PC-9 (cell line): ENCODE measurements at regions not wholly inside any gene's neighbourhood (a gene's known extent, or its start where the extent isn't known, plus 50 kb on each side); places are given as distances from the start of the nearest gene placed in this dataset.

Experiments used
- BruUV-seq: library from RNA; stranded (reverse); fragments of 400-500 nt; replicated peaks from 2 replicates; lab custom pipeline; 2021; lab: Mats Ljungman, UMichigan
- CTCF ChIA-PET: fragments of 300-600 bp; sonication (Branson Sonifier 250); formaldehyde crosslinking; loops from one replicate; lab custom pipeline; 2022; ENCODE audit warnings: antibody characterized with exemption; lab: Charles Lee
- POLR2A ChIA-PET: fragments of 300-600 bp; sonication (Branson Sonifier 250); formaldehyde crosslinking; loops from one replicate; lab custom pipeline; 2022; ENCODE audit warnings: antibody characterized with exemption; ENCODE audit not compliant: unreplicated experiment; lab: Charles Lee
- DNase-seq, 2 experiments: peaks; one replicate each; pipeline versions ENCODE4 v3.0.0 to v3.0.0-alpha.2; 2015 to 2022; ENCODE audit warnings: mixed read lengths in 1 of 2
- H2AFZ ChIP-seq: fragments of 200-600 bp; sonication (generic); 2 replicates; pipeline ENCODE4 v1.8.1; 2017; ENCODE audit warnings: antibody characterized with exemption
- H3F3A ChIP-seq: fragments of 200-600 bp; sonication (generic); 2 replicates; pipeline ENCODE4 v1.8.1; 2017; ENCODE audit warnings: antibody characterized with exemption, mild to moderate bottlenecking, low read depth; ENCODE audit not compliant: insufficient read depth
- H3K27ac ChIP-seq: fragments of 200-600 bp; sonication (generic); 2 replicates; pipeline ENCODE4 v1.6.1; 2016; ENCODE audit warnings: mixed run types
- H3K27me3 ChIP-seq: fragments of 200-600 bp; sonication (generic); 2 replicates; pipeline ENCODE4 v1.6.1; 2016; ENCODE audit warnings: low read depth, mixed run types; ENCODE audit not compliant: insufficient read depth
- H3K36me3 ChIP-seq: fragments of 200-600 bp; sonication (generic); 2 replicates; pipeline ENCODE4 v1.6.1; 2016; ENCODE audit warnings: low read depth, mixed run types
- H3K4me1 ChIP-seq: fragments of 200-600 bp; sonication (generic); replicated peaks from 2 replicates; pipeline ENCODE4 v1.6.1; 2016; ENCODE audit warnings: mixed run types; ENCODE audit not compliant: insufficient read depth
- H3K4me2 ChIP-seq: fragments of 200-600 bp; sonication (generic); 2 replicates; pipeline ENCODE4 v1.6.1; 2017; ENCODE audit warnings: mixed run types
- H3K4me3 ChIP-seq: fragments of 200-600 bp; sonication (generic); 2 replicates; pipeline ENCODE4 v1.6.1; 2016; ENCODE audit warnings: mixed run types
- H3K79me2 ChIP-seq: fragments of 200-600 bp; sonication (generic); 2 replicates; pipeline ENCODE4 v1.6.1; 2017; ENCODE audit warnings: low read depth, mixed run types
- H3K9me2 ChIP-seq: fragments of 200-600 bp; sonication (generic); 2 replicates; pipeline ENCODE4 v1.8.1; 2017; ENCODE audit warnings: mild to moderate bottlenecking; ENCODE audit not compliant: insufficient read depth
- H3K9me3 ChIP-seq: fragments of 200-600 bp; sonication (generic); 2 replicates; pipeline ENCODE4 v1.8.1; 2016; ENCODE audit warnings: low read depth; ENCODE audit not compliant: insufficient read depth
- H4K20me1 ChIP-seq: fragments of 200-600 bp; sonication (generic); 2 replicates; pipeline ENCODE4 v1.8.1; 2017; ENCODE audit not compliant: insufficient read depth
- EZH2 ChIP-seq: fragments of 200-600 bp; sonication (generic); IDR thresholded peaks from 2 replicates; pipeline ENCODE4 v1.8.0; 2017; ENCODE audit warnings: antibody characterized with exemption, low read depth
- intact Hi-C: fragments of 100-400 bp; cut with micrococcal nuclease; formaldehyde crosslinking; loops from one replicate; pipeline ENCODE4 v1.10.0; 2022; ENCODE audit not compliant: unreplicated experiment
- TF ChIP-seq, protein P1 (sequence below): fragments of 200-600 bp; sonication (generic); conservative IDR thresholded peaks from 2 replicates; pipeline ENCODE4 v1.6.1; 2017; ENCODE audit warnings: mixed run types, antibody characterized with exemption, mild to moderate bottlenecking, moderate library complexity

DNA sequence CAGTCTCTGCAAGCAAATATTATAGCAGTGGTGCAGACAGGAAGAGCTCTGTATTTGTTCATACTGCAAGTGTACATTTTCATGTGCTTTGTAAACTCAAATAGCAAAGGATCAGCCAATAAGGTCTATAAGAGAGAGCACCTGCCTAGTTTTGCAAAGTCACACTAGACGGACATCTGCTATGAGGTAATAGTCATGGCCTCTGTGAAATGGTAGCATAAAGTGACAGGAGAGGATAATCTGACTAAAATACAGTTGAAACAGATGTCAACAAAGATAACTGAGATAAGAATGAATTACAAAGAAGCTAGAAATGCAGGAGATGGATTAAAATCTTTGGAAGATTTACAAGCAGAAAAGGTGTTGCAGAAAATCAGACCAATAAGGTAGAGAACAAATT lies 70.6 kb upstream of the SPON1 start:
- Histone ChIP-seq H4K20me1 (no peaks in the 10 kb centered on the region), H3K79me2 (no peaks in the 10 kb centered on the region), H3F3A (no peaks in the 10 kb centered on the region), H3K4me2 (no peak overlapping the region), H3K9me3 (no peaks in the 10 kb centered on the region), H3K4me1 (no peaks in the 10 kb centered on the region), H3K36me3 (no peaks in the 10 kb centered on the region), H3K27ac (no peak overlapping the region), H3K9me2 (no peaks in the 10 kb centered on the region), H2AFZ (no peak overlapping the region), H3K4me3 (no peak overlapping the region), H3K27me3 (no peaks in the 10 kb centered on the region)
- ChIA-PET POLR2A (no interaction called here), CTCF (no interaction called here)
- no TSS peak for BruUV-seq
- no peak for DNase-seq
- intact Hi-C loops: no loop called here
- TF ChIP-seq, protein P1, sequence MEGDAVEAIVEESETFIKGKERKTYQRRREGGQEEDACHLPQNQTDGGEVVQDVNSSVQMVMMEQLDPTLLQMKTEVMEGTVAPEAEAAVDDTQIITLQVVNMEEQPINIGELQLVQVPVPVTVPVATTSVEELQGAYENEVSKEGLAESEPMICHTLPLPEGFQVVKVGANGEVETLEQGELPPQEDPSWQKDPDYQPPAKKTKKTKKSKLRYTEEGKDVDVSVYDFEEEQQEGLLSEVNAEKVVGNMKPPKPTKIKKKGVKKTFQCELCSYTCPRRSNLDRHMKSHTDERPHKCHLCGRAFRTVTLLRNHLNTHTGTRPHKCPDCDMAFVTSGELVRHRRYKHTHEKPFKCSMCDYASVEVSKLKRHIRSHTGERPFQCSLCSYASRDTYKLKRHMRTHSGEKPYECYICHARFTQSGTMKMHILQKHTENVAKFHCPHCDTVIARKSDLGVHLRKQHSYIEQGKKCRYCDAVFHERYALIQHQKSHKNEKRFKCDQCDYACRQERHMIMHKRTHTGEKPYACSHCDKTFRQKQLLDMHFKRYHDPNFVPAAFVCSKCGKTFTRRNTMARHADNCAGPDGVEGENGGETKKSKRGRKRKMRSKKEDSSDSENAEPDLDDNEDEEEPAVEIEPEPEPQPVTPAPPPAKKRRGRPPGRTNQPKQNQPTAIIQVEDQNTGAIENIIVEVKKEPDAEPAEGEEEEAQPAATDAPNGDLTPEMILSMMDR: no peak
- no peak for TF ChIP-seq EZH2

DNA sequence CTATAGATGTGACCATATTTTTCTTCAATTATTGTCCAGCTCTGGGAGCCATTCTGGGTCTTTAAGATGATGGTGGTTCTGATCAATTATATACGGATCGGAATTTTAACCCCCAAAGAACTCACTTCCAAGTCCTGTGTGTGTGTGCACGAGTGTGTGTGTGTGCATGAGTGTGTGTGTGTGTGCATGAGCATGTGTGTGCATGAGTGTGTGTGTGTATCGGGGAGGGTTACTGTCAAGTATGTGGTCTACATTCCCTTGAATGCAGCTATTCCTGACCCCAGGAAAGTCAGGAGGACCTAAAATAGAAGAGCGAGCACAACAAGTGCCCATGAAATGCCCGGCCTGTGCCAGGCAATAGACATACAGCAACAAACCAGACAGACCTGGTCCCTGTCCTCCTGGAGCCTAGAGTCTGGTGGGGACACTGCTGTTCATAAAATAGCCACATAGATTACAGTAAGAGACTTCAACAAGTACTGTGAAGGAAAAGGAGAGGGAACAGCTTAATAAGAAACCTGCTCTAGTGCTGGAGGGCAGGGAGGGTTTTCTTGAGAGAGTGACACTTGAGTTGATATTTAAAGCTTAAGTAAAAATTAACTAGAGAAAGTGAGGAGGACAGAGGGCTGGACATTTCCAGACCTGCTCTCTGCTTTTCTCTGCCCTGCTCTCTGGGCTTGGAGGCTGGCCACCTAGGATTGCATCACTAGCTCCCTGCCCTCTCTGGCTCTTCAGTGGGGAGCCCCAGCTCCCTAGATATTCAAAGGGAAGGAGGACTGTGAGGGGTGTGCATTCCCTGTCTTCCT lies 66.1 kb upstream of the SPON1 start:
- Histone ChIP-seq H3F3A (no peaks in the 10 kb centered on the region), H3K4me2 (no peak overlapping the region), H3K9me3 (no peaks in the 10 kb centered on the region), H3K4me1 (no peaks in the 10 kb centered on the region), H3K9me2 (no peaks in the 10 kb centered on the region), H3K79me2 (no peaks in the 10 kb centered on the region), H3K4me3 (no peak overlapping the region), H4K20me1 (no peaks in the 10 kb centered on the region), H3K36me3 (no peaks in the 10 kb centered on the region), H3K27me3 (no peaks in the 10 kb centered on the region), H2AFZ (no peak overlapping the region), H3K27ac (no peak overlapping the region)
- TF ChIP-seq EZH2: no peak
- TF ChIP-seq, protein P1: no peak
- intact Hi-C loops: no loop called here
- DNase-seq: no peak
- ChIA-PET CTCF (interaction anchor here (0.7 kb wide), 1 partner anchor 43 kb away, joined by 5 read pairs; no protein-coding TSS in a partner anchor), POLR2A (no interaction called here)
- no TSS peak for BruUV-seq

DNA sequence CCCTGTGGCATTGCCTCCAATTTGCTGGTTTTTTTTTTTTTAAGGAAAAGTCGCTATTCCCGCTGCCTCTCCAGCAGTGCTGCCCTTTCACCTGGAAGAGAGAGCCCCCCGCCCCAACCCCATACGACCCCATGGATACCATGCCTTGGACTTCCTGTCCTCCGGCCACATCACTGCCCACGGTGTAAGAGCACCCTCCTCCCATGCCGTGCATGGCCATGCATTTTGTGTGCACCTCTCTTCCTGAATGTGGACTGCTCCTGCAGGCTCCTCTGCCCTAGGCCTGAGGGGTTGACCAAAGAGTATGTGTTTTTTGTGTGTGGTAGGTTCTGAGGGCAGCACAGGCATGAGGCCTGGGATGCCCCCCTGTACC lies 65.6 kb upstream of the SPON1 start:
- Histone ChIP-seq H3F3A (no peaks in the 10 kb centered on the region), H3K36me3 (no peaks in the 10 kb centered on the region), H3K27me3 (no peaks in the 10 kb centered on the region), H3K79me2 (no peaks in the 10 kb centered on the region), H3K27ac (no peak overlapping the region), H3K4me1 (no peaks in the 10 kb centered on the region), H2AFZ (no peak overlapping the region), H3K4me3 (no peak overlapping the region), H3K4me2 (no peak overlapping the region), H3K9me3 (no peaks in the 10 kb centered on the region), H4K20me1 (no peaks in the 10 kb centered on the region), H3K9me2 (no peaks in the 10 kb centered on the region)
- BruUV-seq: no TSS peak
- TF ChIP-seq, protein P1: no peak
- no peak for TF ChIP-seq EZH2
- no peak for DNase-seq
- CTCF ChIA-PET: interaction anchor here (0.7 kb wide), 1 partner anchor 43 kb away, joined by 5 read pairs; no protein-coding TSS in a partner anchor
- intact Hi-C loops: no loop called here
- POLR2A ChIA-PET: no interaction called here
